Colonic mucosa (tissue), 4 donors: ENCODE measurements at regions not wholly inside any gene's neighbourhood (a gene's known extent, or its start where the extent isn't known, plus 50 kb on each side); places are given as distances from the start of the nearest gene placed in this dataset.

Experiments used
- DNase-seq: peaks from one replicate; pipeline ENCODE4 v3.0.0-alpha.2; 2020
- H3K27ac ChIP-seq: fragments of 200-600 bp; one replicate; pipeline ENCODE4 v1.8.0; 2021
- H3K27me3 ChIP-seq: fragments of 200-600 bp; one replicate; pipeline ENCODE4 v1.8.0; 2021
- H3K36me3 ChIP-seq: fragments of 200-600 bp; one replicate; pipeline ENCODE4 v1.8.0; 2021
- H3K4me1 ChIP-seq: fragments of 200-600 bp; one replicate; pipeline ENCODE4 v1.8.0; 2021; ENCODE audit warnings: mild to moderate bottlenecking
- H3K4me3 ChIP-seq: fragments of 200-600 bp; one replicate; pipeline ENCODE4 v1.8.0; 2021
- H3K9ac ChIP-seq, 2 donors: one replicate each; pipeline ENCODE4 v1.7.0; 2013; ENCODE audit warnings: control low read depth in 2 of 2, low read depth in 2 of 2, low read length in 2 of 2
- H3K9me3 ChIP-seq: fragments of 200-600 bp; one replicate; pipeline ENCODE4 v1.8.0; 2021
- intact Hi-C: fragments of 100-400 bp; cut with DNase I; formaldehyde crosslinking; loops from one replicate; pipeline ENCODE4 v1.14.1; 2022
- TF ChIP-seq, protein P1 (sequence below): fragments of 200-600 bp; IDR thresholded peaks from one replicate; pipeline ENCODE4 v1.8.0; 2022; ENCODE audit warnings: antibody characterized with exemption, mild to moderate bottlenecking
- donor health status: healthy.
- donor health status: DM: no; HTN: no; CAD: no.
- donor health status: DM: no; HTN: no; CAD: no.

DNA sequence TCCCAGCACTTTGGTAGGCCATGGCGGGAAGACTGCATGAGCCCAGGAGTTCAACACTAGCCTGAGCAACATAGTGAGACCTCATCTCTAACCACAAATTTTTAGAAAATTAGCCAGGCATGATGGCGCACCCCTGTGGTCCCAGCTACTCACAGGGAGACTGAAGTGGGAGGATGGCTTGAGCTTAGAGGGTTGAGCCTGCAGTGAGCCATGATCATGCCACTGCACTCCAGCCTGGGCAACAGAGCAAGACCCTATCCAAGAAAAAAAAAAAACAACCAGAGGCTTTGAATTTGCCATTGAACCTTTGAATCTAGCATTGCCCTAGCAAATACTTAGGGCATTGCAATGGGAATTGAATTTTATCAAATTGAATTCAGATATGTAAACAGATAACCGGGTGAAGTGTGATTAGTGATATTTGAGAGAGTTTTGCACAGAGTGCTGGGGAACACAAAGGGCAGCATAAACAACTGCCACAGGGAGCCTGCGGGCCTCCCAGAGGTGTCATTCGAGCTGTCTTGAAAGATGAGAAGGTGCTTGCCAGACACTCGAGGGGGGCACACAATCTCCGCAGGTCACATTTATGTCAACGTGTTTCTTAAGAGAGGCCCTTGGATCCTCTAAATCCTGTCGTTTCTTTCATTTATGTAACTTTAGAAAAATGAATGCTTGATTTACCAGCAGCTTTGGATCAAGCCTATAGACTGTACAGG is 200.3 kb downstream of the AASDH start:
- intact Hi-C loops, result no loop called here

DNA sequence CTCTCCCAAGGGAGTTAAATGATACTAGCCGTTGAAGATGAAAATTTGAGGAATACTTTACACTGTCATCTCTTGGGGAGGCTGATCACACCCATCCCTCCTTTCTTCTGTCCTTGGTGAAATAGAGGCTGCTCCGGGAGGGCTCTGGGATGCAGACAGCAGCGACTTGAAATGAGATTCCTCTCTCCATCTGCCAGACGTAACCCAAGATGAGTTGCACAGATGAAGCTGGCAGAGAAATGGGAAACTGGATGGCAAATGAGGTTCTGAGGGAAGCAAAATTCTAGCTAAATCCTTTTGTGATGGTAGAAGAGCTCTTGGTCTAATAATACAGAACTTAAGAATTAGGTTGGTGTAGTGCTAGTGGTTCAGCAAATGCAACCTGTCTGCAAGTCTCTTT is 201.4 kb downstream of the AASDH start:
- Histone ChIP-seq H3K9ac (no peak overlapping the region), H3K27ac (no peak overlapping the region), H3K4me1 (no peaks in the 10 kb centered on the region), H3K4me3 (no peak overlapping the region), H3K27me3 (no peaks in the 10 kb centered on the region), H3K36me3 (no peaks in the 10 kb centered on the region), H3K9me3 (no peaks in the 10 kb centered on the region)
- intact Hi-C loops, result no loop called here
- TF ChIP-seq, protein P1, sequence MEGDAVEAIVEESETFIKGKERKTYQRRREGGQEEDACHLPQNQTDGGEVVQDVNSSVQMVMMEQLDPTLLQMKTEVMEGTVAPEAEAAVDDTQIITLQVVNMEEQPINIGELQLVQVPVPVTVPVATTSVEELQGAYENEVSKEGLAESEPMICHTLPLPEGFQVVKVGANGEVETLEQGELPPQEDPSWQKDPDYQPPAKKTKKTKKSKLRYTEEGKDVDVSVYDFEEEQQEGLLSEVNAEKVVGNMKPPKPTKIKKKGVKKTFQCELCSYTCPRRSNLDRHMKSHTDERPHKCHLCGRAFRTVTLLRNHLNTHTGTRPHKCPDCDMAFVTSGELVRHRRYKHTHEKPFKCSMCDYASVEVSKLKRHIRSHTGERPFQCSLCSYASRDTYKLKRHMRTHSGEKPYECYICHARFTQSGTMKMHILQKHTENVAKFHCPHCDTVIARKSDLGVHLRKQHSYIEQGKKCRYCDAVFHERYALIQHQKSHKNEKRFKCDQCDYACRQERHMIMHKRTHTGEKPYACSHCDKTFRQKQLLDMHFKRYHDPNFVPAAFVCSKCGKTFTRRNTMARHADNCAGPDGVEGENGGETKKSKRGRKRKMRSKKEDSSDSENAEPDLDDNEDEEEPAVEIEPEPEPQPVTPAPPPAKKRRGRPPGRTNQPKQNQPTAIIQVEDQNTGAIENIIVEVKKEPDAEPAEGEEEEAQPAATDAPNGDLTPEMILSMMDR, result no peak
- no peak for DNase-seq

More for the DNA sequence above, 200.3 kb downstream of the AASDH start:
- no peak for DNase-seq
- Histone ChIP-seq H3K27ac (no peak overlapping the region), H3K36me3 (no peaks in the 10 kb centered on the region), H3K4me3 (no peak overlapping the region), H3K9ac (no peak overlapping the region), H3K27me3 (no peaks in the 10 kb centered on the region), H3K9me3 (no peaks in the 10 kb centered on the region), H3K4me1 (no peaks in the 10 kb centered on the region)
- TF ChIP-seq, protein P1, result no peak

GRCh38 chr4:56184214-56184613 is 203.1 kb downstream of the AASDH start:
- TF ChIP-seq, protein P1, result no peak
- no peaks in the 10 kb centered on the region for H3K36me3 ChIP-seq
- no peak overlapping the region for H3K27ac ChIP-seq
- no peaks in the 10 kb centered on the region for H3K9me3 ChIP-seq
- H3K4me1 ChIP-seq, result no peaks in the 10 kb centered on the region
- intact Hi-C loops, result no loop called here
- H3K4me3 ChIP-seq, result no peak overlapping the region
- no peaks in the 10 kb centered on the region for H3K27me3 ChIP-seq
- no peak for DNase-seq
- no peak overlapping the region for H3K9ac ChIP-seq

GRCh38 chr4:56183344-56183959 is 203.8 kb downstream of the AASDH start:
- DNase-seq, result no peak
- H3K27me3 ChIP-seq, result no peaks in the 10 kb centered on the region
- no peak overlapping the region for H3K4me3 ChIP-seq
- H3K36me3 ChIP-seq, result no peaks in the 10 kb centered on the region
- no peak overlapping the region for H3K9ac ChIP-seq
- H3K9me3 ChIP-seq, result no peaks in the 10 kb centered on the region
- H3K27ac ChIP-seq, result no peak overlapping the region
- intact Hi-C loops, result no loop called here
- H3K4me1 ChIP-seq, result no peaks in the 10 kb centered on the region
- TF ChIP-seq, protein P1, result no peak

DNA sequence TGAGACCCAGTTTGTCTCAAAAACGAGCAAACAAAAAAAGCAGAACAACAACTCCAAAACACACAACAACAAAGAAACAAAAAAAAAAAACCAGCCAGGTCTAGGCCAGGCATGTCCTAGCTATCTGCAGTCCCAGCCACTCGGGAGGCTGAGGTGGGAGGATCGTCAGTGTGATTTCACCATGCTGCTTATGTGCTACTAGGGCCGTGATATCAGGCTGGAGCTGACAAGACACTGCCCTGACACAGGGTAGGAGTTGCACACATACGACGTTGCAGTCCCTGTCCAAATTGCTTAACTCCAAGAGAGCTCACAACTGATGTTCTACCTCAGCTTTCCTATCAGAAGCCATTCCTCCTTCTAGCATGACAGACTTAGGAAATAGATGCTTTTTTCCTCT is 204.9 kb downstream of the AASDH start:
- TF ChIP-seq, protein P1, result no peak
- no peaks in the 10 kb centered on the region for H3K4me1 ChIP-seq
- H3K4me3 ChIP-seq, result no peak overlapping the region
- H3K9ac ChIP-seq, result no peak overlapping the region
- H3K27ac ChIP-seq, result no peak overlapping the region
- no peaks in the 10 kb centered on the region for H3K27me3 ChIP-seq
- DNase-seq, result no peak
- H3K9me3 ChIP-seq, result no peaks in the 10 kb centered on the region
- intact Hi-C loops, result no loop called here
- H3K36me3 ChIP-seq, result no peaks in the 10 kb centered on the region
